Right lobe of liver (tissue), 6 donors: ENCODE measurements at regions not wholly inside any gene's neighbourhood (a gene's known extent, or its start where the extent isn't known, plus 50 kb on each side); places are given as distances from the start of the nearest gene placed in this dataset.

Experiments used
- ATAC-seq, 4 donors: fragments of 200-7000 bp; cut with Tn5 transposase; one replicate each; pipeline ENCODE4 v1.9.1; 2020; ENCODE audit warnings: mild to moderate bottlenecking in 4 of 4, moderate library complexity in 4 of 4
- DNase-seq, 3 donors: peaks; one replicate each; pipeline ENCODE4 v3.0.0-alpha.2; 2020
- H3K27ac ChIP-seq, 3 donors: fragments of 200-600 bp; one replicate each; pipeline ENCODE4 v1.8.0; 2022
- H3K27me3 ChIP-seq, 2 donors: fragments of 200-600 bp; one replicate each; pipeline ENCODE4 v1.8.0; 2022
- H3K36me3 ChIP-seq, 4 donors: fragments of 200-600 bp; sonication (generic) in 1 of 4; one replicate each; pipeline versions ENCODE4 v1.5.1 to v1.8.0; 2017 to 2022; ENCODE audit warnings: control low read depth in 1 of 4
- H3K4me1 ChIP-seq, 4 donors: fragments of 200-600 bp; sonication (generic) in 1 of 4; one replicate each; pipeline versions ENCODE4 v1.5.1 to v1.8.0; 2017 to 2022; ENCODE audit warnings: control low read depth in 1 of 4
- H3K4me3 ChIP-seq, 3 donors: fragments of 200-600 bp; one replicate each; pipeline ENCODE4 v1.8.0; 2022
- H3K9me3 ChIP-seq, 4 donors: fragments of 200-600 bp; sonication (generic) in 1 of 4; one replicate each; pipeline versions ENCODE4 v1.5.1 to v1.8.0; 2017 to 2022; ENCODE audit warnings: control low read depth in 1 of 4
- POLR2A ChIP-seq: fragments of 450-650 bp; IDR thresholded peaks from one replicate; pipeline ENCODE4 v1.6.1; 2017; ENCODE audit warnings: antibody characterized with exemption, mild to moderate bottlenecking
- WGBS: methylation state at CpG from one replicate; pipeline ENCODE4 v1.1.6; 2018; ENCODE audit warnings: low coverage, low lambda C conversion rate; ENCODE audit not compliant: insufficient coverage; ENCODE audit errors: missing lambda C conversion rate; 5-methylcytosine and 5-hydroxymethylcytosine counted together
- intact Hi-C, 2 donors: fragments of 100-400 bp; cut with DNase I; formaldehyde crosslinking; loops; one replicate each; pipeline versions ENCODE4 v1.11.2 to v1.14.1; 2022
- TF ChIP-seq, protein P1 (sequence below), 4 donors: fragments of 200-600 bp in 3 of 4; fragments of 450-650 bp in 1 of 4; IDR thresholded peaks; one replicate each; pipeline versions ENCODE4 v1.5.1 to v1.8.0; 2016 to 2022; ENCODE audit warnings: antibody characterized with exemption in 4 of 4, mild to moderate bottlenecking in 2 of 4
- donor health status: DM: no; HTN: yes; CAD: no.
- donor health status: DM: no; HTN: no; CAD: no.
- donor health status: DM: no; HTN: no; CAD: no.
- donor health status: DM: no; HTN: yes; CAD: no.
- donor health status: DM: no; HTN: yes; CAD: no.

DNA sequence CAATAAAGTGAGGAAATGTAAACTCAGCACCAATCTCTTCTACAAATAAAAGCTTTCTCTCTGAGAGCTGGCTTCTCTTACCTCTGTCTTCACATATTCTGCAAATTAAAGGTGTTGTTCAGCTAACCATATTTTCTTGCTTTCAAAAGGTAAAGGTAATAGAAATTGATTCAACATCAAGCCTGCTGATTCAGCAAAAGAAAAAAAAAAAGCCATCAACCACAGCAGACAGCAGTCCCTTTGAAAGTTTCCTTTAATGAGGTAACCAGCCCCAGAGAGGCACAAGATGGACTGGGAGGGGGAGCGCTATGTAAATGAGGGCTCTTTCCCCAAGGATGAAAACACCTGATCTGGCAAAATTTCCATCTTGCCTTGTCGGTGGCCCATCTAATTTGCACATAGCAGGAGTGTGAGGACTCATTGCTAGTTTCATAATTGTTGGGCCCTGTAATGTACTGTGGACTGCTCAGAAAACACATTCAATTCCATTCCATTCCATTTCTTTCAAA is 154.9 kb upstream of the SOX11 start:
- H3K4me1 ChIP-seq = no peaks in the 10 kb centered on the region
- no peaks in the 10 kb centered on the region for H3K27me3 ChIP-seq
- 63% methylated on average over 2 of the region's 2 CpGs for WGBS
- intact Hi-C loops = no loop called here
- H3K36me3 ChIP-seq = no peaks in the 10 kb centered on the region
- no peaks in the 10 kb centered on the region for H3K9me3 ChIP-seq
- H3K4me3 ChIP-seq = no peak overlapping the region
- no peak for ATAC-seq
- TF ChIP-seq, protein P1, sequence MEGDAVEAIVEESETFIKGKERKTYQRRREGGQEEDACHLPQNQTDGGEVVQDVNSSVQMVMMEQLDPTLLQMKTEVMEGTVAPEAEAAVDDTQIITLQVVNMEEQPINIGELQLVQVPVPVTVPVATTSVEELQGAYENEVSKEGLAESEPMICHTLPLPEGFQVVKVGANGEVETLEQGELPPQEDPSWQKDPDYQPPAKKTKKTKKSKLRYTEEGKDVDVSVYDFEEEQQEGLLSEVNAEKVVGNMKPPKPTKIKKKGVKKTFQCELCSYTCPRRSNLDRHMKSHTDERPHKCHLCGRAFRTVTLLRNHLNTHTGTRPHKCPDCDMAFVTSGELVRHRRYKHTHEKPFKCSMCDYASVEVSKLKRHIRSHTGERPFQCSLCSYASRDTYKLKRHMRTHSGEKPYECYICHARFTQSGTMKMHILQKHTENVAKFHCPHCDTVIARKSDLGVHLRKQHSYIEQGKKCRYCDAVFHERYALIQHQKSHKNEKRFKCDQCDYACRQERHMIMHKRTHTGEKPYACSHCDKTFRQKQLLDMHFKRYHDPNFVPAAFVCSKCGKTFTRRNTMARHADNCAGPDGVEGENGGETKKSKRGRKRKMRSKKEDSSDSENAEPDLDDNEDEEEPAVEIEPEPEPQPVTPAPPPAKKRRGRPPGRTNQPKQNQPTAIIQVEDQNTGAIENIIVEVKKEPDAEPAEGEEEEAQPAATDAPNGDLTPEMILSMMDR (IDR thresholded peaks at IDR 0.05) = no peak
- no peak for TF ChIP-seq POLR2A
- H3K27ac ChIP-seq = no peak overlapping the region
- DNase-seq = no peak

DNA sequence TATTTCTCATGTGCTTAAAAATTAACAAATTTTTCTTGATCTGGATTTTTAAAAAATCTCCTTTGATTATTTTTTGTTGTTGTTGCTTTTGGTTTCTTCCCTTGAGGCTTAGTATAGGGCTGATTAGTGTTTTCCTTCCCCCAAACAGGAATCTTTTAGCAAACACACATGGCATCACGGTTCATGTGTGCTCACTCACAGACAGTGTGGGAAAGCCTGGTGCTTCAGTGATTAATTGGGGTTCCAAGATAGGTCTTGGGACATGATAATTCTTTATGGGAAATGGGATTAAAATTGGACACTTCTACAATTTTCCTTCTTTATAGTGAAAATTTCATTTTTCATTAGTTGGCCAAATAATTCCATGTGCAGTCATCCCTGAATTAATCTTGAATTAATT is 153.9 kb upstream of the SOX11 start:
- no peak overlapping the region for H3K27ac ChIP-seq
- H3K36me3 ChIP-seq = no peaks in the 10 kb centered on the region
- no peaks in the 10 kb centered on the region for H3K27me3 ChIP-seq
- H3K9me3 ChIP-seq = no peaks in the 10 kb centered on the region
- TF ChIP-seq, protein P1 (IDR thresholded peaks at IDR 0.05) = no peak
- no peak for TF ChIP-seq POLR2A
- intact Hi-C loops = no loop called here
- no peak overlapping the region for H3K4me3 ChIP-seq
- no peaks in the 10 kb centered on the region for H3K4me1 ChIP-seq
- ATAC-seq (no peak), DNase-seq (no peak)
- 36% methylated on average over 1 of the region's 1 CpG for WGBS

DNA sequence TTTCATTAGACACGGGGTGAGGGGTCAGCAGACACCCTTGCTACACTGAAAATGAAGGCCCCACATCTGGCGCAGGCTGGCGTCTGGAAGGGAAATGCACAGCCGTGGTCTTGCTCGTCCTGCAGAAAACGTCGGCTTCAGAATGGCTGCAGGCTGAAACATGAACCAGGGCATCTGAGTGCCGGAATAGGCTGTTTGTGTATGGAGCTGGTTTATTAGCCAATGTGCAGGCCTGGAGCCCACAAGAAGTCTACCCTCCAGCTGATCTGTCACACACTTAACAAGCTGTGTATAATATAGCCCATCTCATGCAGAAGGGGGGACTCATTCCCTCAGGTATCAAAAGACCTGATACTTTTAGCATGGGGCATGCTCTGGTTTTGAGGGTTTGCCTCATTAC is 153.4 kb upstream of the SOX11 start:
- no peak for ATAC-seq
- 49% methylated on average over 7 of the region's 8 CpGs for WGBS
- no peak overlapping the region for H3K4me3 ChIP-seq
- H3K27ac ChIP-seq = no peak overlapping the region
- H3K36me3 ChIP-seq = no peaks in the 10 kb centered on the region
- H3K4me1 ChIP-seq = no peaks in the 10 kb centered on the region
- DNase-seq = no peak
- no peak for TF ChIP-seq POLR2A
- TF ChIP-seq, protein P1 (IDR thresholded peaks at IDR 0.05) = no peak
- no peaks in the 10 kb centered on the region for H3K27me3 ChIP-seq
- no peaks in the 10 kb centered on the region for H3K9me3 ChIP-seq
- intact Hi-C loops = no loop called here

DNA sequence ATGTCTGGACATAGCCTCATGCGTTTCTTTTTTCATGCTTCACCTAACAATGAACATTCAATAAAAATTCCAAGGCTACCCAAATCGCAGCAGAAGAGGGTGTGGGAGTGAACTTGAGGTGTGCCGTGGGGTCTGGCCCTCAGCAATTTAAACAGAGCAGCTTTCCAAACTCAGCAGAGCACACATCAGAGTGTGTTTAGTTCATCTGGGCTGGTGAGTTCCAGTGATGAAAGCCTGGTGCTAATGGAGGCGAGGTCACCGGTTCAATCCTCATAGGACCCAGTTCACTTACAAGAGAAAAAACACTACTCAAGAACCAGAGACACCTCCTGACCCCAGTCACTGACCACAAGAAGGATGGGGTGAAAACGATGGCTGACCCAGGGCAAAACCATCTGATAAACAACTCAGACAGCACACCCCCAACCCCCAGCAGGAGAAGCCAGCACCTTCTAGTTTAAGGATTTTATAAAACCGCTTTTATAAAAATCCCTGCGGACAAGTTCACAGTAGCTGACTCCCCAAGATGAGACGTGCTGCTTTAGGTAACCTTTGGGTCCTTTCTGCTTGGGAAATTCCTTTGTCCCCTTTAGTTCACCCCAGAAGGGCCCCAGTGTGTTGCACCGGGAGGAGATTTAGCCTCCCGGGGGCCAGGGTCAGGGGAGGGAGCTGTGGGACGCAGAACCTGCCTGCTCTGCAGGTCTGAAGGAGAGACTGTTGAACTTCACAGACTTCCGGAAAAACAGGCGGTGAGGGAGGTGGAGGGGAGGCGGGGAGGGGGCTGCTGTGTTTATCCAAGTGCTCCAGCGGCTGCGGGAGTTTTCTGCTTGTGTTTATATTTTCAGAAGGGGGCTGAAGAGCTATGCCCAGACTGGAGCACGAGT is 152.7 kb upstream of the SOX11 start:
- ATAC-seq = no peak
- WGBS = 15% methylated on average over 14 of the region's 18 CpGs
- Histone ChIP-seq H3K9me3 (no peaks in the 10 kb centered on the region), H3K4me1 (no peaks in the 10 kb centered on the region), H3K27ac (no peak overlapping the region), H3K4me3 (no peak overlapping the region), H3K27me3 (no peaks in the 10 kb centered on the region), H3K36me3 (no peaks in the 10 kb centered on the region)
- TF ChIP-seq, protein P1 (IDR thresholded peaks at IDR 0.05) = no peak
- TF ChIP-seq POLR2A = no peak
- no peak for DNase-seq
- intact Hi-C loops = no loop called here
